ENCODE measurements at regions not wholly inside any gene's neighbourhood (a gene's known extent, or its start where the extent isn't known, plus 50 kb on each side); places are given as distances from the start of the nearest gene placed in this dataset.

DNA sequence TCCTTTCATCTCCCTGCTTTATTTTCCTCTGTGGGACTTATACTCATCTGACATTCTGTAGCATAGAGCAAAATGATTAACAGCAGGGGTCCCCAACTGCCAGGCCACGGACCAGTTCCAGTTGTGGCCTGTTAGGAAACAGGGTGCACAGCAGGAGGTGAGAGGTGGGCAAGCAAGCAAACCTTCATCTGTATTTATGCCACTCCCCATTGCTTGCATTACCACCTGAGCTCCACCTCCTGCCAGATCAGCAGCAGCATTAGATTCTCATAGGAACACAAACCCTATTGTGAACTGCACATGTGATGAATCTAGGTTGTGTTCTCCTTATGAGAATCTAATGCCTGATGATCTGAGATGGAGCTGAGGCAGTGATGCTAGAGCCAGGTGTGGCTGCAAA is 130.5 kb upstream of the SLC24A3 start:
- Mint-ChIP-seq H3K36me3 (ENCODE audit: insufficient read depth) (no peaks in the 10 kb centered on the region), H3K27ac (no peak overlapping the region), H3K27me3 (peaks cover 3% of the 10 kb centered on the region), H3K4me3 (ENCODE audit: low read depth) (no peak overlapping the region), H3K9me3 (ENCODE audit: low read depth) (peaks cover 6% of the 10 kb centered on the region), H3K4me1 (ENCODE audit: low read depth) (no peaks in the 10 kb centered on the region)
- DNase-seq (ENCODE audit: low spot score, unreplicated experiment), result no peak
- TF ChIP-seq, protein P1, sequence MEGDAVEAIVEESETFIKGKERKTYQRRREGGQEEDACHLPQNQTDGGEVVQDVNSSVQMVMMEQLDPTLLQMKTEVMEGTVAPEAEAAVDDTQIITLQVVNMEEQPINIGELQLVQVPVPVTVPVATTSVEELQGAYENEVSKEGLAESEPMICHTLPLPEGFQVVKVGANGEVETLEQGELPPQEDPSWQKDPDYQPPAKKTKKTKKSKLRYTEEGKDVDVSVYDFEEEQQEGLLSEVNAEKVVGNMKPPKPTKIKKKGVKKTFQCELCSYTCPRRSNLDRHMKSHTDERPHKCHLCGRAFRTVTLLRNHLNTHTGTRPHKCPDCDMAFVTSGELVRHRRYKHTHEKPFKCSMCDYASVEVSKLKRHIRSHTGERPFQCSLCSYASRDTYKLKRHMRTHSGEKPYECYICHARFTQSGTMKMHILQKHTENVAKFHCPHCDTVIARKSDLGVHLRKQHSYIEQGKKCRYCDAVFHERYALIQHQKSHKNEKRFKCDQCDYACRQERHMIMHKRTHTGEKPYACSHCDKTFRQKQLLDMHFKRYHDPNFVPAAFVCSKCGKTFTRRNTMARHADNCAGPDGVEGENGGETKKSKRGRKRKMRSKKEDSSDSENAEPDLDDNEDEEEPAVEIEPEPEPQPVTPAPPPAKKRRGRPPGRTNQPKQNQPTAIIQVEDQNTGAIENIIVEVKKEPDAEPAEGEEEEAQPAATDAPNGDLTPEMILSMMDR (IDR thresholded peaks at IDR 0.05; ENCODE audit: unreplicated experiment), result no peak

DNA sequence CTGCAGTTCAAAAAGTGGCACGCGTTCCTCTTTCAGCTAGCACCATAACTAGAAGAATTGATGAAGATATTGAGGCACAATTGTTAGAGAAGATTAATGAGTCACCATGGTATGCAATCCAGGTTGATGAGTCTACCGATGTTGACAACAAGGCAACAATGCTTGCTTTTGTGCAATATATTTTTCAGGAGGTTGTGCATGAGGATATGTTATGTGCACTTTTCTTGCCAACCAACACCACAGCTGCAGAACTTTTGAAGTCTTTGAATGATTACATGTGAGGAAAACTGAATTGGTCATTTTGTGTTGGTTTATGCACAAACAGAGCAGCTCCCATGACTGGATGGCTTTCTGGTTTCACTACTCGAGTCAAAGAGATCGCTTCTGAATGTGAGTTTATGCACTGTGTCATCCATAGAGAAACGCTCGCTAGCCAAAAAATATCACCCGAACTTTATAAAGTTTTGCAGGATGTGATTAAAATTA is 129.3 kb upstream of the SLC24A3 start:
- DNase-seq (ENCODE audit: low spot score, unreplicated experiment), result no peak
- Mint-ChIP-seq H3K4me3 (ENCODE audit: low read depth) (no peak overlapping the region), H3K4me1 (ENCODE audit: low read depth) (no peaks in the 10 kb centered on the region), H3K27me3 (peaks cover 3% of the 10 kb centered on the region), H3K9me3 (ENCODE audit: low read depth) (peaks cover 6% of the 10 kb centered on the region), H3K36me3 (ENCODE audit: insufficient read depth) (no peaks in the 10 kb centered on the region), H3K27ac (no peak overlapping the region)
- TF ChIP-seq, protein P1 (IDR thresholded peaks at IDR 0.05; ENCODE audit: unreplicated experiment), result no peak

DNA sequence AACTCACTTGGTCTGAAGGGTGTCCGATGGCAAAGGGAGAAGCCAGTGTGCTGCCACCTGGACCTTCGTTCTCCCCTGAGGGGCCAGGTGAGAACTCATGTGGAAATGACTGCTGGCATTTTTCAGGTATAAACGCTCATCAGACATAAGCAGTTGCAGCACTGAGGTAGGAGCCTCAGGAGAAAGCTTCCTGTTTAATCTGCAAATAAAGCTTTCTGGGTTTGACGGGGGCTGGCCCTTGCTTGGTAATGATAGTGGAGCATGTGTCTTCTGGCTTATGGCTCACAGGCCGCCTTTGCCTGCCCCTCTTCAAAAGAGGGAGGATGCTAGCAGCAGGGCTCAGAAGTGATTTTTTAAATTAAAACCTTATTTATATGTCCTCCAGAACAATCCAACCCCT is 122.1 kb upstream of the SLC24A3 start:
- Mint-ChIP-seq H3K27me3 (peaks cover 3% of the 10 kb centered on the region), H3K9me3 (ENCODE audit: low read depth) (no peaks in the 10 kb centered on the region), H3K27ac (no peak overlapping the region), H3K4me3 (ENCODE audit: low read depth) (no peak overlapping the region), H3K4me1 (ENCODE audit: low read depth) (no peaks in the 10 kb centered on the region), H3K36me3 (ENCODE audit: insufficient read depth) (no peaks in the 10 kb centered on the region)
- TF ChIP-seq, protein P1 (IDR thresholded peaks at IDR 0.05; ENCODE audit: unreplicated experiment), result no peak
- DNase-seq (ENCODE audit: low spot score, unreplicated experiment), result no peak

DNA sequence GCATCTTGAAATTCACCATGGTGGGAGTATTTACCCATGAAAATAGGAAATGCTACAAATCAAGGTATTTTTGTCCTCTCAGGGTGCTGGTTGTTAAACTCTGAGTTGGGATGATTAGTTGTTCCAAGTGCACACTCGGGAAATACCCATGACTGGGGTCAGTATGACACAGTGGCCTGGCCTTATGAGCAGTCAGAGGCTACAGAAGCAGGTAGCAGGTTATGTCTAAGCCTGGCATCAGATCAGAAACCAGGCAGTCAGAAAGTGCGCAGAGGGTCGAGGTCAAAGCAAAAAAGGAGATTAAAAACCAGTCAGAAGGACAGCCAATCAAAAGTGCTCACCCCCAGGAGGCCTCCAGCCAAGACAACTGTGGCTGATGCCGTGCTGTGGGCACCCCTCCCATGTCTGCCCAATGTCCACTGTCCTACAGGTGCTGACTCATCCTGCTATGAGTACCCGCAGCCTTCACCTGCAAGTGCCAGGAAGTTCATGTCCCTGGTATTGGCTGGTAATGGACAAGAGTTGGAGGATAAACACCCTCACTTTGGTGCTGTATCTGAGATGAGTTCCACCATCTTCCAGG is 117.4 kb upstream of the SLC24A3 start:
- Mint-ChIP-seq H3K9me3 (ENCODE audit: low read depth) (no peaks in the 10 kb centered on the region), H3K27ac (no peak overlapping the region), H3K36me3 (ENCODE audit: insufficient read depth) (no peaks in the 10 kb centered on the region), H3K4me1 (ENCODE audit: low read depth) (peaks cover 2% of the 10 kb centered on the region), H3K27me3 (peaks cover 3% of the 10 kb centered on the region), H3K4me3 (ENCODE audit: low read depth) (no peak overlapping the region)
- TF ChIP-seq, protein P1 (IDR thresholded peaks at IDR 0.05; ENCODE audit: unreplicated experiment), result no peak
- no peak for DNase-seq (ENCODE audit: low spot score, unreplicated experiment)

DNA sequence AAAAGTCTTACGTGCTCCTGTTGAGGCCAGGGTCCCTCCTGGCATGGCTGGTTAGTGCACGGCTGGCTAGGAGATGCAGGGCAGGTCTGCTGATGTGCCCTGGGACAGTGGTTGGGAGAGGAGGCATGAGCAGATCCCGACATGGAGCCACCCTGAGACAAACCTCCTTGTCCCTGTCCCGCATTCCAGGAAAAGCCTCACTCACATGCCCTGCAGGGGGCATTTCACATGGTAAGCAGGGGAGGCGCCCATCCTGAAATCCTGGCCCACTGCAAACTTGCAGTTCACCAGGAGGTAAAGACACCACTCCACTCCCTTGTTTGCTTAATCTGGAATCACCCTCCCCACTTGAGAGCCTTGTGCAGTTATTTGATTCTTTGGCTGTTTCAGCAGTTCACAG is 116.7 kb upstream of the SLC24A3 start:
- Mint-ChIP-seq H3K27ac (no peak overlapping the region), H3K36me3 (ENCODE audit: insufficient read depth) (no peaks in the 10 kb centered on the region), H3K4me1 (ENCODE audit: low read depth) (peaks cover 2% of the 10 kb centered on the region), H3K27me3 (peaks cover 3% of the 10 kb centered on the region), H3K4me3 (ENCODE audit: low read depth) (no peak overlapping the region), H3K9me3 (ENCODE audit: low read depth) (no peaks in the 10 kb centered on the region)
- TF ChIP-seq, protein P1 (IDR thresholded peaks at IDR 0.05; ENCODE audit: unreplicated experiment), result peak; percentile 24
- DNase-seq (ENCODE audit: low spot score, unreplicated experiment), result no peak

All from progenitor cell of endocrine pancreas (in vitro differentiated cells).